PFSK-1 (cell line): ENCODE measurements at regions not wholly inside any gene's neighbourhood (a gene's known extent, or its start where the extent isn't known, plus 50 kb on each side); places are given as distances from the start of the nearest gene placed in this dataset.

Experiments
- FOXP2 ChIP-seq: optimal IDR thresholded peaks from 2 replicates; pipeline ENCODE3; 2011; ENCODE audit warnings: borderline replicate concordance, control low read depth, inconsistent platforms; ENCODE audit not compliant: insufficient read depth; ENCODE audit errors: extremely low read length, extremely low read depth
- POLR2AphosphoS5 ChIP-seq: IDR thresholded peaks from 2 replicates; pipeline ENCODE4 v1.6.1; 2012; ENCODE audit warnings: low read depth, mild to moderate bottlenecking, control low read depth, low read length, moderate library complexity
- SIN3A ChIP-seq: IDR thresholded peaks from 2 replicates; pipeline ENCODE4 v1.6.1; 2012; ENCODE audit warnings: mild to moderate bottlenecking, low read length, moderate library complexity, borderline replicate concordance; ENCODE audit not compliant: insufficient read depth
- TAF1 ChIP-seq: IDR thresholded peaks from 2 replicates; pipeline ENCODE4 v1.6.1; 2012; ENCODE audit warnings: low read length, control low read depth, borderline replicate concordance; ENCODE audit not compliant: insufficient read depth
- TF ChIP-seq, protein P1 (sequence below), 2 experiments: IDR thresholded peaks; 2 replicates each; pipeline versions ENCODE4 v1.6.1 to v1.8.0; 2011 to 2012; ENCODE audit warnings: low read depth in 2 of 2, low read length in 2 of 2, control low read depth in 1 of 2, inconsistent platforms in 1 of 2, mild to moderate bottlenecking in 1 of 2, moderate library complexity in 1 of 2; ENCODE audit not compliant: insufficient read depth in 1 of 2

DNA sequence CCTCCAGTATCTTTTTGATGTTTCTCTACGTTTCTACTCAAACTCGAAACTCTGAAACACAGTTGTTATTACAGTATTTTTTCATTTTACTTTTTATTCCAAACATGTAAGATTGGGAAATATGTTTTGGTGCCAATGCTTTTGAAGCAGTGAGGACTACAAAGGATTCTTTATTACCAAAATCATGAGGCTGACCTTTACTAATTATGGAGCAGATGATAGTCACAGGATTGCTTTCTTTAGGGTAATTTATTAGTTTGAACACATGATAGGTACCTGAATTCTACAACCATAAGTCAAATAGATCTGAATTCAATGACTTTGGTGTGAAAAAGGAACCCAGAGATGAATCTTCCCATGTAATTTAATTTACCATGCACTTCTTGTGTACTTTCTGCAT lies 2015.1 kb upstream of the C9orf72 start:
- no peak for TF ChIP-seq POLR2AphosphoS5
- TF ChIP-seq TAF1: no peak
- TF ChIP-seq FOXP2: no peak
- TF ChIP-seq, protein P1, sequence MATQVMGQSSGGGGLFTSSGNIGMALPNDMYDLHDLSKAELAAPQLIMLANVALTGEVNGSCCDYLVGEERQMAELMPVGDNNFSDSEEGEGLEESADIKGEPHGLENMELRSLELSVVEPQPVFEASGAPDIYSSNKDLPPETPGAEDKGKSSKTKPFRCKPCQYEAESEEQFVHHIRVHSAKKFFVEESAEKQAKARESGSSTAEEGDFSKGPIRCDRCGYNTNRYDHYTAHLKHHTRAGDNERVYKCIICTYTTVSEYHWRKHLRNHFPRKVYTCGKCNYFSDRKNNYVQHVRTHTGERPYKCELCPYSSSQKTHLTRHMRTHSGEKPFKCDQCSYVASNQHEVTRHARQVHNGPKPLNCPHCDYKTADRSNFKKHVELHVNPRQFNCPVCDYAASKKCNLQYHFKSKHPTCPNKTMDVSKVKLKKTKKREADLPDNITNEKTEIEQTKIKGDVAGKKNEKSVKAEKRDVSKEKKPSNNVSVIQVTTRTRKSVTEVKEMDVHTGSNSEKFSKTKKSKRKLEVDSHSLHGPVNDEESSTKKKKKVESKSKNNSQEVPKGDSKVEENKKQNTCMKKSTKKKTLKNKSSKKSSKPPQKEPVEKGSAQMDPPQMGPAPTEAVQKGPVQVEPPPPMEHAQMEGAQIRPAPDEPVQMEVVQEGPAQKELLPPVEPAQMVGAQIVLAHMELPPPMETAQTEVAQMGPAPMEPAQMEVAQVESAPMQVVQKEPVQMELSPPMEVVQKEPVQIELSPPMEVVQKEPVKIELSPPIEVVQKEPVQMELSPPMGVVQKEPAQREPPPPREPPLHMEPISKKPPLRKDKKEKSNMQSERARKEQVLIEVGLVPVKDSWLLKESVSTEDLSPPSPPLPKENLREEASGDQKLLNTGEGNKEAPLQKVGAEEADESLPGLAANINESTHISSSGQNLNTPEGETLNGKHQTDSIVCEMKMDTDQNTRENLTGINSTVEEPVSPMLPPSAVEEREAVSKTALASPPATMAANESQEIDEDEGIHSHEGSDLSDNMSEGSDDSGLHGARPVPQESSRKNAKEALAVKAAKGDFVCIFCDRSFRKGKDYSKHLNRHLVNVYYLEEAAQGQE (IDR thresholded peaks at IDR 0.05; ENCODE audit: insufficient read depth in 1 of 2, low read depth in 2 of 2, low read length in 2 of 2): no peak
- no peak for TF ChIP-seq SIN3A

DNA sequence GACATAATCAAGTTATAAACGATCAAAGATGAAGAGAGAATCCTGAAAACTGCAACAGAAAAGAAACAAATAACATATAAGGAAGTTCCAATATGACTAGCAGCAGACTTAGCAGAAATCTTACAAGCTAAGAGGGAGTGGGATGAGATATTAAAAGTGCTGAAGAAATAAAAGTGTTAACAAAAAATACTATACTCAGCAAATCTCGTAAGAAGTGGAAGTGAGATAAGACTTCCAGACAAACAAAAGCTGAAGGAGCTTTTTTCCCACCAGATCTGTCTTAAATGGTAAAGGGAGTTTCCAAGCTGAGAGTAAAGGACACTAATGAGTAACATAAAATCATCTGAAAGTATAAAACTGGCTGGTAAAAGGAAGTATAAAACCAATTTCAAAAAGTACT lies 2036.0 kb upstream of the C9orf72 start:
- no peak for TF ChIP-seq SIN3A
- TF ChIP-seq POLR2AphosphoS5: no peak
- TF ChIP-seq, protein P1 (IDR thresholded peaks at IDR 0.05; ENCODE audit: insufficient read depth in 1 of 2, low read depth in 2 of 2, low read length in 2 of 2): no peak
- no peak for TF ChIP-seq TAF1
- TF ChIP-seq FOXP2: no peak

DNA sequence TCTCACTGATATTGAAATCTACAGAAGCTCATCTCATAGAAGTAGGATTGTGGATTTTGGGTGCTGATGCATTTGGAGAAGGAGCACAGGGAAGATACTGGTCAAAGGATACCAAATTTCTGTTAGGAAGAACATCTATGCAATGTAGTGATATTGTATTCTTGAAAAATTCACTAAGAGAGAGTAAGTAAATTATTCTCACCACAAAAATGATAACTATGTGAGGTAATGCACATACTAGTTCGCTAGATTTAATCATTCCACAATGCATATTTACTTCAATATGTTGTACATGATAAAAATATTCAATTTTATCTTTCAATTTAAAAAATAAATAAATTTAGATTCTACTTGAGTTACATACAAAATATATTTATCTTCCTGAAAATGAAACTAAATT lies 2040.5 kb upstream of the C9orf72 start:
- TF ChIP-seq, protein P1 (IDR thresholded peaks at IDR 0.05; ENCODE audit: insufficient read depth in 1 of 2, low read depth in 2 of 2, low read length in 2 of 2): no peak
- TF ChIP-seq FOXP2 (no peak), SIN3A (no peak), POLR2AphosphoS5 (no peak), TAF1 (no peak)

DNA sequence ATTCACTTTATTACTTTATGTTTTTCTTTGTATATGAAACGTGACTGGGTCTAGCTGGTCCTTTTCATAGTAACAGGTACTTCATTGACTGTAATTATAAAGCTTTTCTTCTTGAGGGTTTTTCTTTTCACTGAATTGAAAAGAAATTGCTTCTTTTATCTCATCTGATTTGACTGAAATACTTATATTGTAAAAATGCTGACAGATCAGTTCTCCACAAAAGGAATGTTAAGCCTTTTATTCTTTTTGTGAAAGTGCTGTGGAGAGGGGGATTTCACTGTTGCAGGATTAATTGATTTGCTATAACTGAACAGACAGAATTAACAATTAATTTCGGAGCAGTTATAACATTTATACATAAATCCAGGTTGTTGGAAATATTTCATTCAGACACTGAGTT lies 2043.6 kb upstream of the C9orf72 start:
- no peak for TF ChIP-seq SIN3A
- TF ChIP-seq, protein P1 (IDR thresholded peaks at IDR 0.05; ENCODE audit: insufficient read depth in 1 of 2, low read depth in 2 of 2, low read length in 2 of 2): no peak
- TF ChIP-seq TAF1: no peak
- no peak for TF ChIP-seq POLR2AphosphoS5
- TF ChIP-seq FOXP2: no peak

DNA sequence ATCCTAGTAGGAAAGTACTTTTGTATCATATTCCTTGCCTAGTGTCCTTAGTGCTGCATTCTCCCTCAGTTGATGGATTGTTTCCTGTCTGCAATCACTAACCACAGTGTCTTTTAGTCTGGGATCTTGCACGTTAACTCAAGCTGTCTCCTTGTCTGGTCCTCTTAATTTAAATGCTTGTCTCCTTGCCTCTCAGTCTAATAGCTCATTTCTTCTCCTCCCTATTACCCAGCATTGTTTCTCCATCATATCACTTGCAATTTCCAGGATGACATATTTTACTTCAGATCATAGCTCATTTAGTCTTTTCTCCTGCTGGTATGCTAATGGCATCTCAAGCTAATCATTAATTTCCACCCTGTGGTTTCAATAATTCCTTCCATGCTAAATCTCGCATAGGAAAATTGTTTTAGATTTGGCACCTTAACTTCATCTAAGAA lies 2052.0 kb upstream of the C9orf72 start:
- no peak for TF ChIP-seq SIN3A
- no peak for TF ChIP-seq TAF1
- TF ChIP-seq POLR2AphosphoS5: no peak
- no peak for TF ChIP-seq FOXP2
- TF ChIP-seq, protein P1 (IDR thresholded peaks at IDR 0.05; ENCODE audit: insufficient read depth in 1 of 2, low read depth in 2 of 2, low read length in 2 of 2): no peak
